Endodermal cell (in vitro differentiated cells): ENCODE measurements at regions not wholly inside any gene's neighbourhood (a gene's known extent, or its start where the extent isn't known, plus 50 kb on each side); places are given as distances from the start of the nearest gene placed in this dataset.
A peak's percentile ranks its signal among the peaks of the same experiment; 100 is the strongest.

Experiments used
- DNase-seq: peaks from one replicate; pipeline ENCODE4 v3.0.0-alpha.2; 2017
- H3K27ac ChIP-seq: 2 replicates; pipeline ENCODE4 v1.5.1; 2013; ENCODE audit warnings: mild to moderate bottlenecking, low read depth, low read length, moderate library complexity
- H3K27me3 ChIP-seq: 2 replicates; pipeline ENCODE4 v1.6.1; 2013; ENCODE audit warnings: mild to moderate bottlenecking, low read length, moderate library complexity; ENCODE audit not compliant: insufficient read depth, control insufficient read depth, poor library complexity, severe bottlenecking
- H3K36me3 ChIP-seq: 2 replicates; pipeline ENCODE4 v1.7.0; 2013; ENCODE audit warnings: mild to moderate bottlenecking, low read length, moderate library complexity; ENCODE audit not compliant: control insufficient read depth, insufficient read depth
- H3K4me1 ChIP-seq: one replicate; pipeline ENCODE4 v1.7.0; 2013; ENCODE audit warnings: low read length; ENCODE audit not compliant: control insufficient read depth, insufficient read depth
- H3K4me3 ChIP-seq: 2 replicates; pipeline ENCODE4 v1.5.1; 2013; ENCODE audit warnings: mild to moderate bottlenecking, low read length, moderate library complexity
- H3K9ac ChIP-seq: 2 replicates; pipeline ENCODE4 v1.6.1; 2013; ENCODE audit warnings: mild to moderate bottlenecking, low read length, moderate library complexity; ENCODE audit not compliant: poor library complexity, severe bottlenecking; ENCODE audit errors: extremely low read depth
- H3K9me3 ChIP-seq: 2 replicates; pipeline ENCODE4 v1.6.1; 2013; ENCODE audit warnings: mild to moderate bottlenecking, low read length, moderate library complexity; ENCODE audit not compliant: control insufficient read depth
- H3K27ac Mint-ChIP-seq: 2 replicates; pipeline ENCODE4 v1.8.0; 2020; ENCODE audit warnings: mixed read lengths
- H3K27me3 Mint-ChIP-seq: 2 replicates; pipeline ENCODE4 v1.8.0; 2021; ENCODE audit warnings: mild to moderate bottlenecking, mixed read lengths; ENCODE audit not compliant: insufficient read depth
- H3K36me3 Mint-ChIP-seq: 2 replicates; pipeline ENCODE4 v1.8.0; 2020; ENCODE audit warnings: low read depth, mixed read lengths
- H3K4me1 Mint-ChIP-seq: 2 replicates; pipeline ENCODE4 v1.8.0; 2020; ENCODE audit warnings: mixed read lengths
- H3K4me3 Mint-ChIP-seq: 2 replicates; pipeline ENCODE4 v1.8.0; 2020; ENCODE audit warnings: mild to moderate bottlenecking, moderate library complexity, mixed read lengths
- H3K9me3 Mint-ChIP-seq: 2 replicates; pipeline ENCODE4 v1.8.0; 2020; ENCODE audit warnings: mild to moderate bottlenecking, mixed read lengths
- WGBS, 2 experiments: methylation state at CpG; one replicate each; pipeline versions ENCODE4 v1.1.5 to v1.1.7; 2013; ENCODE audit warnings: missing lambda C conversion rate in 2 of 2, mixed read lengths in 1 of 2; ENCODE audit not compliant: insufficient coverage in 1 of 2, insufficient read length in 1 of 2; 5-methylcytosine and 5-hydroxymethylcytosine counted together
- TF ChIP-seq, protein P1 (sequence below): fragments of 200-600 bp; sonication (generic); conservative IDR thresholded peaks from 2 replicates; pipeline ENCODE4 v1.5.0; 2021; ENCODE audit warnings: antibody characterized with exemption, mild to moderate bottlenecking

DNA sequence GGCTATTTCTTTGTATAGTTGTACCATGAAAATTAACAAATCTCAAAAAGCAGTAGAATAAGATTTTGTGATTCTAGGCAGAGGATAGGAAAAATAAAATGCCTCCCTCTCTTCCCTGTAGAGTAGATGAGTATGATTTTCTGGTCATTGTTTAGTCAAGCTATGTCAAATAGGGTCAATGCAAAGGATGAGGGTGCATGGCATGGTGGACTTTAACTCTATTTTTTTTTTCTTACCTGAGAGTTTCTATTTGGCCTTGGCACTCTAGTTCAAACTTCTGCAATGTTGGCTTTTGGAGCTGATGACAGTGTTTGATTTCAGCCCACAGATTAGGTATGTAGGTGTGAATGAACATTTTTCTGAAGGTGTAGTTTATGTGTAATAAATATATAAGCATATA is 224.5 kb downstream of the TRIB2 start:
- no peak for DNase-seq
- no peak overlapping the region for H3K4me3 Mint-ChIP-seq
- Histone ChIP-seq H3K27me3 (peaks cover 10% of the 10 kb centered on the region), H3K9ac (no peak overlapping the region), H3K27ac (no peak overlapping the region), H3K4me3 (no peak overlapping the region), H3K9me3 (no peaks in the 10 kb centered on the region), H3K36me3 (no peaks in the 10 kb centered on the region), H3K4me1 (no peaks in the 10 kb centered on the region)
- no peak overlapping the region for H3K27ac Mint-ChIP-seq
- peaks cover 6% of the 10 kb centered on the region for H3K27me3 Mint-ChIP-seq
- H3K36me3 Mint-ChIP-seq: no peaks in the 10 kb centered on the region
- no peaks in the 10 kb centered on the region for H3K9me3 Mint-ChIP-seq
- TF ChIP-seq, protein P1, sequence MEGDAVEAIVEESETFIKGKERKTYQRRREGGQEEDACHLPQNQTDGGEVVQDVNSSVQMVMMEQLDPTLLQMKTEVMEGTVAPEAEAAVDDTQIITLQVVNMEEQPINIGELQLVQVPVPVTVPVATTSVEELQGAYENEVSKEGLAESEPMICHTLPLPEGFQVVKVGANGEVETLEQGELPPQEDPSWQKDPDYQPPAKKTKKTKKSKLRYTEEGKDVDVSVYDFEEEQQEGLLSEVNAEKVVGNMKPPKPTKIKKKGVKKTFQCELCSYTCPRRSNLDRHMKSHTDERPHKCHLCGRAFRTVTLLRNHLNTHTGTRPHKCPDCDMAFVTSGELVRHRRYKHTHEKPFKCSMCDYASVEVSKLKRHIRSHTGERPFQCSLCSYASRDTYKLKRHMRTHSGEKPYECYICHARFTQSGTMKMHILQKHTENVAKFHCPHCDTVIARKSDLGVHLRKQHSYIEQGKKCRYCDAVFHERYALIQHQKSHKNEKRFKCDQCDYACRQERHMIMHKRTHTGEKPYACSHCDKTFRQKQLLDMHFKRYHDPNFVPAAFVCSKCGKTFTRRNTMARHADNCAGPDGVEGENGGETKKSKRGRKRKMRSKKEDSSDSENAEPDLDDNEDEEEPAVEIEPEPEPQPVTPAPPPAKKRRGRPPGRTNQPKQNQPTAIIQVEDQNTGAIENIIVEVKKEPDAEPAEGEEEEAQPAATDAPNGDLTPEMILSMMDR: no peak
- H3K4me1 Mint-ChIP-seq: no peaks in the 10 kb centered on the region

- Mint-ChIP-seq H3K27me3 (peaks cover 33% of the 10 kb centered on the region), H3K9me3 (no peaks in the 10 kb centered on the region), H3K4me3 (no peak overlapping the region), H3K27ac (no peak overlapping the region), H3K36me3 (no peaks in the 10 kb centered on the region), H3K4me1 (peaks cover 10% of the 10 kb centered on the region)
- Histone ChIP-seq H3K4me3 (no peak overlapping the region), H3K27me3 (peaks cover 40% of the 10 kb centered on the region), H3K9ac (no peak overlapping the region), H3K36me3 (no peaks in the 10 kb centered on the region), H3K27ac (no peak overlapping the region), H3K4me1 (peaks cover 2% of the 10 kb centered on the region), H3K9me3 (no peaks in the 10 kb centered on the region)
- TF ChIP-seq, protein P1: no peak
- 78 to 94% methylated on average over 7 to 9 of the region's 9 CpGs for WGBS, 2 experiments
- DNase-seq: peak; percentile 61
Measured at GRCh38 chr2:12948231-12948960, 231.7 kb downstream of the TRIB2 start.

- Histone ChIP-seq H3K4me1 (peaks cover 2% of the 10 kb centered on the region), H3K27ac (no peak overlapping the region), H3K36me3 (no peaks in the 10 kb centered on the region), H3K4me3 (no peak overlapping the region), H3K27me3 (peaks cover 40% of the 10 kb centered on the region), H3K9me3 (no peaks in the 10 kb centered on the region), H3K9ac (no peak overlapping the region)
- no peak overlapping the region for H3K4me3 Mint-ChIP-seq
- H3K27ac Mint-ChIP-seq: no peak overlapping the region
- no peaks in the 10 kb centered on the region for H3K36me3 Mint-ChIP-seq
- H3K27me3 Mint-ChIP-seq: peaks cover 36% of the 10 kb centered on the region
- H3K9me3 Mint-ChIP-seq: no peaks in the 10 kb centered on the region
- 95% methylated on average over 2 of the region's 2 CpGs; no CpG with 5 or more reads in 1 of the 2 experiments for WGBS, 2 experiments
- peaks cover 10% of the 10 kb centered on the region for H3K4me1 Mint-ChIP-seq
- TF ChIP-seq, protein P1: no peak
- no peak for DNase-seq
Measured at GRCh38 chr2:12948961-12949353, 232.2 kb downstream of the TRIB2 start.
